HG03457 (cell line): ENCODE measurements at regions not wholly inside any gene's neighbourhood (a gene's known extent, or its start where the extent isn't known, plus 50 kb on each side); places are given as distances from the start of the nearest gene placed in this dataset.
A peak's percentile ranks its signal among the peaks of the same experiment; 100 is the strongest.

Experiments
- ATAC-seq: cut with Tn5 transposase; IDR thresholded peaks from one replicate; pipeline ENCODE4 v1.9.1; 2021; ENCODE audit warnings: moderate number of reproducible peaks; ENCODE audit not compliant: unreplicated experiment

- ATAC-seq, result no peak
These were observed 59.1 kb downstream of the BOD1 start for GRCh38 chr5:173557123-173557903.

GRCh38 chr5:173556142-173557028 is 60.1 kb downstream of the BOD1 start:
- ATAC-seq, result no peak

GRCh38 chr5:173554989-173555705 is 61.3 kb downstream of the BOD1 start:
- no peak for ATAC-seq

- ATAC-seq, result no peak
These were observed 62.2 kb downstream of the BOD1 start for GRCh38 chr5:173554038-173554955.

GRCh38 chr5:173550641-173551040 is 65.8 kb downstream of the BOD1 start:
- ATAC-seq, result no peak

- no peak for ATAC-seq
These were observed 66.8 kb downstream of the BOD1 start for GRCh38 chr5:173549644-173550043.

GRCh38 chr5:173547579-173547978 is 68.9 kb downstream of the BOD1 start:
- peak; percentile 63 for ATAC-seq

GRCh38 chr5:173542964-173543363 is 73.5 kb downstream of the BOD1 start:
- ATAC-seq, result no peak

GRCh38 chr5:173542159-173542558 is 74.3 kb downstream of the BOD1 start:
- no peak for ATAC-seq

- ATAC-seq, result no peak
These were observed 77.8 kb downstream of the BOD1 start for GRCh38 chr5:173538654-173539053.

GRCh38 chr5:173538018-173538417 is 78.4 kb downstream of the BOD1 start:
- ATAC-seq, result no peak

GRCh38 chr5:173537228-173537627 is 79.2 kb downstream of the BOD1 start:
- ATAC-seq, result no peak

- no peak for ATAC-seq
These were observed 80.3 kb downstream of the BOD1 start for GRCh38 chr5:173535976-173536639.

GRCh38 chr5:173535166-173535975 is 81.1 kb downstream of the BOD1 start:
- no peak for ATAC-seq

GRCh38 chr5:173534664-173535063 is 81.8 kb downstream of the BOD1 start:
- no peak for ATAC-seq

- ATAC-seq, result no peak
These were observed 82.4 kb downstream of the BOD1 start for GRCh38 chr5:173534031-173534430.

GRCh38 chr5:173532689-173533250 is 83.7 kb downstream of the BOD1 start:
- no peak for ATAC-seq

- no peak for ATAC-seq
These were observed 84.6 kb downstream of the BOD1 start for GRCh38 chr5:173531863-173532262.

- no peak for ATAC-seq
These were observed 85.9 kb downstream of the BOD1 start for GRCh38 chr5:173530547-173530946.
